HEK293 (cell line): ENCODE measurements at regions not wholly inside any gene's neighbourhood (a gene's known extent, or its start where the extent isn't known, plus 50 kb on each side); places are given as distances from the start of the nearest gene placed in this dataset.

ENCODE experiments used
- BCL11B ChIP-seq: fragments of 450-650 bp; formaldehyde crosslinking; IDR thresholded peaks from 2 replicates; pipeline ENCODE4 v1.5.1; 2016; ENCODE audit warnings: low read depth, missing biosample characterization, missing genetic modification characterization
- SP7 ChIP-seq: fragments of 450-650 bp; formaldehyde crosslinking; IDR thresholded peaks from 2 replicates; pipeline ENCODE4 v1.5.1; 2016; ENCODE audit warnings: missing biosample characterization, missing genetic modification characterization
- ZBTB20 ChIP-seq: fragments of 450-650 bp; formaldehyde crosslinking; IDR thresholded peaks from 2 replicates; pipeline ENCODE4 v1.5.1; 2016; ENCODE audit warnings: missing biosample characterization, missing genetic modification characterization
- ZNF133 ChIP-seq: fragments of 450-650 bp; formaldehyde crosslinking; IDR thresholded peaks from 2 replicates; pipeline ENCODE4 v1.5.1; 2016; ENCODE audit warnings: missing biosample characterization, missing genetic modification characterization
- ZNF146 ChIP-seq: fragments of 450-650 bp; formaldehyde crosslinking; IDR thresholded peaks from 2 replicates; pipeline ENCODE4 v1.5.1; 2016; ENCODE audit warnings: missing biosample characterization, missing genetic modification characterization
- ZNF155 ChIP-seq: fragments of 450-650 bp; formaldehyde crosslinking; IDR thresholded peaks from 2 replicates; pipeline ENCODE4 v1.5.1; 2016; ENCODE audit warnings: missing biosample characterization, missing genetic modification characterization
- ZNF157 ChIP-seq: fragments of 450-650 bp; formaldehyde crosslinking; IDR thresholded peaks from 2 replicates; pipeline ENCODE4 v1.5.1; 2016; ENCODE audit warnings: missing biosample characterization, missing genetic modification characterization
- ZNF174 ChIP-seq: fragments of 450-650 bp; formaldehyde crosslinking; IDR thresholded peaks from 2 replicates; pipeline ENCODE4 v1.5.0; 2017; ENCODE audit warnings: missing biosample characterization, mild to moderate bottlenecking, missing genetic modification characterization
- ZNF19 ChIP-seq: fragments of 450-650 bp; formaldehyde crosslinking; IDR thresholded peaks from 2 replicates; pipeline ENCODE4; 2016; ENCODE audit warnings: missing biosample characterization, missing genetic modification characterization, low read depth
- ZNF221 ChIP-seq: fragments of 450-650 bp; formaldehyde crosslinking; IDR thresholded peaks from 2 replicates; pipeline ENCODE4 v1.5.1; 2017; ENCODE audit warnings: missing biosample characterization, missing genetic modification characterization, borderline replicate concordance
- ZNF239 ChIP-seq: fragments of 450-650 bp; formaldehyde crosslinking; IDR thresholded peaks from 2 replicates; pipeline ENCODE4 v1.5.1; 2016; ENCODE audit warnings: missing biosample characterization, missing genetic modification characterization
- ZNF266 ChIP-seq: fragments of 450-650 bp; formaldehyde crosslinking; IDR thresholded peaks from 2 replicates; pipeline ENCODE4 v1.5.1; 2016; ENCODE audit warnings: missing biosample characterization, missing genetic modification characterization, low read depth
- ZNF302 ChIP-seq: fragments of 450-650 bp; formaldehyde crosslinking; IDR thresholded peaks from 2 replicates; pipeline ENCODE4 v1.5.1; 2016; ENCODE audit warnings: missing biosample characterization, missing genetic modification characterization, low read depth
- ZNF366 ChIP-seq: fragments of 450-650 bp; formaldehyde crosslinking; conservative IDR thresholded peaks from 2 replicates; pipeline ENCODE4 v1.5.1; 2016; ENCODE audit warnings: missing biosample characterization, missing genetic modification characterization
- ZNF391 ChIP-seq: fragments of 450-650 bp; formaldehyde crosslinking; IDR thresholded peaks from 2 replicates; pipeline ENCODE4 v1.5.1; 2016; ENCODE audit warnings: low read depth, missing biosample characterization, missing genetic modification characterization, borderline replicate concordance
- ZNF416 ChIP-seq: fragments of 450-650 bp; formaldehyde crosslinking; IDR thresholded peaks from 2 replicates; pipeline ENCODE4 v1.5.1; 2016; ENCODE audit warnings: missing biosample characterization, missing genetic modification characterization
- ZNF426 ChIP-seq: fragments of 450-650 bp; formaldehyde crosslinking; IDR thresholded peaks from 2 replicates; pipeline ENCODE4 v1.5.1; 2017; ENCODE audit warnings: missing biosample characterization, missing genetic modification characterization, mild to moderate bottlenecking, inconsistent platforms, moderate library complexity
- ZNF585B ChIP-seq: fragments of 450-650 bp; formaldehyde crosslinking; IDR thresholded peaks from 2 replicates; pipeline ENCODE4 v1.5.1; 2016; ENCODE audit warnings: missing biosample characterization, missing genetic modification characterization
- ZNF596 ChIP-seq: fragments of 450-650 bp; IDR thresholded peaks from 2 replicates; pipeline ENCODE4 v1.5.0; 2018; ENCODE audit warnings: missing biosample characterization, mild to moderate bottlenecking, missing genetic modification characterization, moderate library complexity
- ZNF621 ChIP-seq: fragments of 450-650 bp; formaldehyde crosslinking; IDR thresholded peaks from 2 replicates; pipeline ENCODE4 v1.5.1; 2017; ENCODE audit warnings: missing biosample characterization, missing genetic modification characterization
- TF ChIP-seq, protein P1 (sequence below): fragments of 450-650 bp; formaldehyde crosslinking; IDR thresholded peaks from 2 replicates; pipeline ENCODE4 v1.5.1; 2016; ENCODE audit warnings: missing biosample characterization, missing genetic modification characterization
- TF ChIP-seq, protein P2 (sequence below): fragments of 450-650 bp; IDR thresholded peaks from 2 replicates; pipeline ENCODE4 v1.5.1; 2018; ENCODE audit warnings: missing biosample characterization, mild to moderate bottlenecking, missing genetic modification characterization
- TF ChIP-seq, protein P3 (sequence below): fragments of 450-650 bp; formaldehyde crosslinking; IDR thresholded peaks from 2 replicates; pipeline ENCODE4 v1.5.1; 2016; ENCODE audit warnings: missing biosample characterization, missing genetic modification characterization, low read depth
- TF ChIP-seq, protein P4 (sequence below): fragments of 450-650 bp; formaldehyde crosslinking; IDR thresholded peaks from 2 replicates; pipeline ENCODE4 v1.5.1; 2016; ENCODE audit warnings: missing biosample characterization, missing genetic modification characterization
- TF ChIP-seq, protein P5 (sequence below): fragments of 450-650 bp; formaldehyde crosslinking; optimal IDR thresholded peaks from 2 replicates; pipeline ENCODE3; 2016; ENCODE audit warnings: missing biosample characterization, mild to moderate bottlenecking, missing genetic modification characterization
- TF ChIP-seq, protein P6 (sequence below): fragments of 450-650 bp; formaldehyde crosslinking; IDR thresholded peaks from 2 replicates; pipeline ENCODE4 v1.5.1; 2017; ENCODE audit warnings: missing biosample characterization, missing genetic modification characterization
- TF ChIP-seq, protein P7 (sequence below): fragments of 450-650 bp; formaldehyde crosslinking; IDR thresholded peaks from 2 replicates; pipeline ENCODE4; 2016; ENCODE audit warnings: missing biosample characterization, missing genetic modification characterization
- TF ChIP-seq, protein P8 (sequence below): fragments of 450-650 bp; formaldehyde crosslinking; IDR thresholded peaks from 2 replicates; pipeline ENCODE4 v1.5.1; 2016; ENCODE audit warnings: missing biosample characterization, missing genetic modification characterization

DNA sequence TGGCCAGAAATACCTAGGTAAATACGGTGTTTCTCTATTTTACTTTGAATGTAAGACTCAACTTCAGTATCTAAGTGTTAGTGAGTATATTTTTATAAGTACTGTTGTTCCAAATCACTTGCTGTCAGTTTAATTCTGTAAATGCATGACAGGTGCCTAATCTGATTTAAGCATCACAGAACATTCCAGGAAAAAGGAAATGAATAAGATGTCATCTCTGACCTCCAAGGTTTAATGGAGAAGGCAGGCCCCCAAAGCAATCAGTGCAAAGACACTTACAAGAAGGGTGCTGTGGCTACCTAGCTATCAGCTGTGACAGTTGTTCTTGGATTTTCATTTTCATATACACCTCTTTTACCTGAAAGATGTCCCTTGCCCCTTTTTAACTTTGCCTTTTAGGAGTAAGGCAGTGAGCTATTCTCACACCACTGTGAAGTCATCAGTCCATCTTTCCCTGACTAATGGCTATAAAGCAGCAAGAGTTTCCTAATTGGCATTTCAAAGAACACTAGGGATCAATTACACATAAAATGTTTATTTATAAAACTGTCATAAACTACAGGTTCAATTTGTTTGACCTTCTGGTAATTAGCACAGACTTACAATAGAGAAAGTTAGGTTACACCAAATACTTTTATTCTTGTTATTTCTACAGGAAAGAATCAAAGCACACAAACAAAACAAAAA is 427.6 kb downstream of the SPRY2 start (continued):
- TF ChIP-seq, protein P1, sequence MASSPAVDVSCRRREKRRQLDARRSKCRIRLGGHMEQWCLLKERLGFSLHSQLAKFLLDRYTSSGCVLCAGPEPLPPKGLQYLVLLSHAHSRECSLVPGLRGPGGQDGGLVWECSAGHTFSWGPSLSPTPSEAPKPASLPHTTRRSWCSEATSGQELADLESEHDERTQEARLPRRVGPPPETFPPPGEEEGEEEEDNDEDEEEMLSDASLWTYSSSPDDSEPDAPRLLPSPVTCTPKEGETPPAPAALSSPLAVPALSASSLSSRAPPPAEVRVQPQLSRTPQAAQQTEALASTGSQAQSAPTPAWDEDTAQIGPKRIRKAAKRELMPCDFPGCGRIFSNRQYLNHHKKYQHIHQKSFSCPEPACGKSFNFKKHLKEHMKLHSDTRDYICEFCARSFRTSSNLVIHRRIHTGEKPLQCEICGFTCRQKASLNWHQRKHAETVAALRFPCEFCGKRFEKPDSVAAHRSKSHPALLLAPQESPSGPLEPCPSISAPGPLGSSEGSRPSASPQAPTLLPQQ (tag by site-specific recombination): no peak
- TF ChIP-seq, protein P2, sequence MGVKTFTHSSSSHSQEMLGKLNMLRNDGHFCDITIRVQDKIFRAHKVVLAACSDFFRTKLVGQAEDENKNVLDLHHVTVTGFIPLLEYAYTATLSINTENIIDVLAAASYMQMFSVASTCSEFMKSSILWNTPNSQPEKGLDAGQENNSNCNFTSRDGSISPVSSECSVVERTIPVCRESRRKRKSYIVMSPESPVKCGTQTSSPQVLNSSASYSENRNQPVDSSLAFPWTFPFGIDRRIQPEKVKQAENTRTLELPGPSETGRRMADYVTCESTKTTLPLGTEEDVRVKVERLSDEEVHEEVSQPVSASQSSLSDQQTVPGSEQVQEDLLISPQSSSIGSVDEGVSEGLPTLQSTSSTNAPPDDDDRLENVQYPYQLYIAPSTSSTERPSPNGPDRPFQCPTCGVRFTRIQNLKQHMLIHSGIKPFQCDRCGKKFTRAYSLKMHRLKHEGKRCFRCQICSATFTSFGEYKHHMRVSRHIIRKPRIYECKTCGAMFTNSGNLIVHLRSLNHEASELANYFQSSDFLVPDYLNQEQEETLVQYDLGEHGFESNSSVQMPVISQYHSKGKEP (tag by site-specific recombination): 0 out of 2 replicates have a peak, but pooled peaks have one; percentile 12
- TF ChIP-seq ZNF366 (tag by site-specific recombination): peak; percentile 75
- no peak for TF ChIP-seq ZNF391 (tag by site-specific recombination)
- TF ChIP-seq, protein P3, sequence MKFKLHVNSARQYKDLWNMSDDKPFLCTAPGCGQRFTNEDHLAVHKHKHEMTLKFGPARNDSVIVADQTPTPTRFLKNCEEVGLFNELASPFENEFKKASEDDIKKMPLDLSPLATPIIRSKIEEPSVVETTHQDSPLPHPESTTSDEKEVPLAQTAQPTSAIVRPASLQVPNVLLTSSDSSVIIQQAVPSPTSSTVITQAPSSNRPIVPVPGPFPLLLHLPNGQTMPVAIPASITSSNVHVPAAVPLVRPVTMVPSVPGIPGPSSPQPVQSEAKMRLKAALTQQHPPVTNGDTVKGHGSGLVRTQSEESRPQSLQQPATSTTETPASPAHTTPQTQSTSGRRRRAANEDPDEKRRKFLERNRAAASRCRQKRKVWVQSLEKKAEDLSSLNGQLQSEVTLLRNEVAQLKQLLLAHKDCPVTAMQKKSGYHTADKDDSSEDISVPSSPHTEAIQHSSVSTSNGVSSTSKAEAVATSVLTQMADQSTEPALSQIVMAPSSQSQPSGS: no peak
- TF ChIP-seq ZNF19 (tag by site-specific recombination): no peak
- TF ChIP-seq ZNF585B: no peak
- TF ChIP-seq, protein P4, sequence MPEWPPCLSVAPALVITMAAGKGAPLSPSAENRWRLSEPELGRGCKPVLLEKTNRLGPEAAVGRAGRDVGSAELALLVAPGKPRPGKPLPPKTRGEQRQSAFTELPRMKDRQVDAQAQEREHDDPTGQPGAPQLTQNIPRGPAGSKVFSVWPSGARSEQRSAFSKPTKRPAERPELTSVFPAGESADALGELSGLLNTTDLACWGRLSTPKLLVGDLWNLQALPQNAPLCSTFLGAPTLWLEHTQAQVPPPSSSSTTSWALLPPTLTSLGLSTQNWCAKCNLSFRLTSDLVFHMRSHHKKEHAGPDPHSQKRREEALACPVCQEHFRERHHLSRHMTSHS (tag by site-specific recombination): no peak
- TF ChIP-seq, protein P5, sequence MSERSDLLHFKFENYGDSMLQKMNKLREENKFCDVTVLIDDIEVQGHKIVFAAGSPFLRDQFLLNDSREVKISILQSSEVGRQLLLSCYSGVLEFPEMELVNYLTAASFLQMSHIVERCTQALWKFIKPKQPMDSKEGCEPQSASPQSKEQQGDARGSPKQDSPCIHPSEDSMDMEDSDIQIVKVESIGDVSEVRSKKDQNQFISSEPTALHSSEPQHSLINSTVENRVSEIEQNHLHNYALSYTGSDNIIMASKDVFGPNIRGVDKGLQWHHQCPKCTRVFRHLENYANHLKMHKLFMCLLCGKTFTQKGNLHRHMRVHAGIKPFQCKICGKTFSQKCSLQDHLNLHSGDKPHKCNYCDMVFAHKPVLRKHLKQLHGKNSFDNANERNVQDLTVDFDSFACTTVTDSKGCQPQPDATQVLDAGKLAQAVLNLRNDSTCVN (tag by site-specific recombination): no peak
- no peak for TF ChIP-seq ZNF621
- TF ChIP-seq SP7 (tag by site-specific recombination): 0 out of 2 replicates have a peak, but pooled peaks have one; percentile 20
- TF ChIP-seq ZNF146 (tag by site-specific recombination): no peak
- TF ChIP-seq, protein P6, sequence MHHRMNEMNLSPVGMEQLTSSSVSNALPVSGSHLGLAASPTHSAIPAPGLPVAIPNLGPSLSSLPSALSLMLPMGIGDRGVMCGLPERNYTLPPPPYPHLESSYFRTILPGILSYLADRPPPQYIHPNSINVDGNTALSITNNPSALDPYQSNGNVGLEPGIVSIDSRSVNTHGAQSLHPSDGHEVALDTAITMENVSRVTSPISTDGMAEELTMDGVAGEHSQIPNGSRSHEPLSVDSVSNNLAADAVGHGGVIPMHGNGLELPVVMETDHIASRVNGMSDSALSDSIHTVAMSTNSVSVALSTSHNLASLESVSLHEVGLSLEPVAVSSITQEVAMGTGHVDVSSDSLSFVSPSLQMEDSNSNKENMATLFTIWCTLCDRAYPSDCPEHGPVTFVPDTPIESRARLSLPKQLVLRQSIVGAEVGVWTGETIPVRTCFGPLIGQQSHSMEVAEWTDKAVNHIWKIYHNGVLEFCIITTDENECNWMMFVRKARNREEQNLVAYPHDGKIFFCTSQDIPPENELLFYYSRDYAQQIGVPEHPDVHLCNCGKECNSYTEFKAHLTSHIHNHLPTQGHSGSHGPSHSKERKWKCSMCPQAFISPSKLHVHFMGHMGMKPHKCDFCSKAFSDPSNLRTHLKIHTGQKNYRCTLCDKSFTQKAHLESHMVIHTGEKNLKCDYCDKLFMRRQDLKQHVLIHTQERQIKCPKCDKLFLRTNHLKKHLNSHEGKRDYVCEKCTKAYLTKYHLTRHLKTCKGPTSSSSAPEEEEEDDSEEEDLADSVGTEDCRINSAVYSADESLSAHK: peak; percentile 81
- no peak for TF ChIP-seq ZNF221 (tag by site-specific recombination)
- no peak for TF ChIP-seq ZNF133 (tag by site-specific recombination)
- no peak for TF ChIP-seq ZNF596 (tag by site-specific recombination)
- no peak for TF ChIP-seq ZNF157 (tag by site-specific recombination)
- TF ChIP-seq ZNF426 (tag by site-specific recombination): no peak
- no peak for TF ChIP-seq ZBTB20 (tag by site-specific recombination)
- TF ChIP-seq ZNF239 (tag by site-specific recombination): no peak
- no peak for TF ChIP-seq ZNF416 (tag by site-specific recombination)
- TF ChIP-seq, protein P7, sequence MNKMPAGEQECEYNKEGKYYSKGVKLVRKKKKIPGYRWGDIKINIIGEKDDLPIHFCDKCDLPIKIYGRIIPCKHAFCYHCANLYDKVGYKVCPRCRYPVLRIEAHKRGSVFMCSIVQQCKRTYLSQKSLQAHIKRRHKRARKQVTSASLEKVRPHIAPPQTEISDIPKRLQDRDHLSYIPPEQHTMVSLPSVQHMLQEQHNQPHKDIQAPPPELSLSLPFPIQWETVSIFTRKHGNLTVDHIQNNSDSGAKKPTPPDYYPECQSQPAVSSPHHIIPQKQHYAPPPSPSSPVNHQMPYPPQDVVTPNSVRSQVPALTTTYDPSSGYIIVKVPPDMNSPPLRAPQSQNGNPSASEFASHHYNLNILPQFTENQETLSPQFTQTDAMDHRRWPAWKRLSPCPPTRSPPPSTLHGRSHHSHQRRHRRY (tag by site-specific recombination): no peak
- TF ChIP-seq ZNF266 (tag by site-specific recombination): no peak
- no peak for TF ChIP-seq ZNF155
- TF ChIP-seq ZNF174 (tag by site-specific recombination): no peak
- TF ChIP-seq BCL11B (tag by site-specific recombination): no peak
- TF ChIP-seq, protein P8, sequence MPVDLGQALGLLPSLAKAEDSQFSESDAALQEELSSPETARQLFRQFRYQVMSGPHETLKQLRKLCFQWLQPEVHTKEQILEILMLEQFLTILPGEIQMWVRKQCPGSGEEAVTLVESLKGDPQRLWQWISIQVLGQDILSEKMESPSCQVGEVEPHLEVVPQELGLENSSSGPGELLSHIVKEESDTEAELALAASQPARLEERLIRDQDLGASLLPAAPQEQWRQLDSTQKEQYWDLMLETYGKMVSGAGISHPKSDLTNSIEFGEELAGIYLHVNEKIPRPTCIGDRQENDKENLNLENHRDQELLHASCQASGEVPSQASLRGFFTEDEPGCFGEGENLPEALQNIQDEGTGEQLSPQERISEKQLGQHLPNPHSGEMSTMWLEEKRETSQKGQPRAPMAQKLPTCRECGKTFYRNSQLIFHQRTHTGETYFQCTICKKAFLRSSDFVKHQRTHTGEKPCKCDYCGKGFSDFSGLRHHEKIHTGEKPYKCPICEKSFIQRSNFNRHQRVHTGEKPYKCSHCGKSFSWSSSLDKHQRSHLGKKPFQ (tag by site-specific recombination): 0 out of 2 replicates have a peak, but pooled peaks have one; percentile 37
- TF ChIP-seq ZNF302 (tag by site-specific recombination): no peak
